NB4 (cell line): ENCODE measurements at regions not wholly inside any gene's neighbourhood (a gene's known extent, or its start where the extent isn't known, plus 50 kb on each side); places are given as distances from the start of the nearest gene placed in this dataset.

Source experiments
- DNase-seq: peaks from one replicate; pipeline ENCODE4 v3.0.0; 2010; ENCODE audit warnings: low read depth
- H3K4me3 ChIP-seq: one replicate; pipeline ENCODE4 v1.5.1; 2011; ENCODE audit warnings: mild to moderate bottlenecking, low read depth, low read length, moderate library complexity
- CTCF ChIP-seq: IDR thresholded peaks from one replicate; pipeline ENCODE4 v1.5.1; 2012; ENCODE audit warnings: low read depth, low read length
- MAX ChIP-seq: IDR thresholded peaks from 2 replicates; pipeline ENCODE4 v1.6.1; 2011; ENCODE audit warnings: low read depth, low read length
- MYC ChIP-seq: IDR thresholded peaks from 2 replicates; pipeline ENCODE4 v1.6.1; 2011; ENCODE audit warnings: low read depth, low read length
- POLR2A ChIP-seq: IDR thresholded peaks from 2 replicates; pipeline ENCODE4 v1.6.1; 2011; ENCODE audit warnings: mild to moderate bottlenecking; ENCODE audit not compliant: insufficient read length; ENCODE audit errors: extremely low read depth

DNA sequence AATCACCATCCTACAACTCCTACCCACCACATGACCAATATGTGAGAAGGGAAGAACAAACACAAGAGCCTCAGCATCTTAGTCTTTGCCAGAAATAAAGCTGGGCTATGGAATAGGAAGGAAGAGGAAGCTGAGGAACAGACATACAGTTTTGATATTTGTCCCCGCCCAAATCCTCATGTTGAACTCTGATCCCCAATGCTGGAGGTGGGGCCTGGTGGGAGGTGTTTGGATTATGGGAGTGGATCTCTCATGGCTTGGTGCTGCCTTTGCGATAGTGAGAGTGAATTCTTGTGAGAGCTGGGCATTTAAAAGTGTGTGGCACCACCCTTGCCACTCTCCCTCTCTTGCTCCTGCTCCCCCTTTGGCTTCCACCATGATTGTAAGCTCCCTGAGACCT, 52.4 kb upstream of the NLK start:
- no peak for DNase-seq
- no peak overlapping the region for H3K4me3 ChIP-seq
- TF ChIP-seq MAX: no peak
- TF ChIP-seq POLR2A: no peak
- TF ChIP-seq MYC: no peak
- TF ChIP-seq CTCF: no peak

GRCh38 chr17:27990979-27991378, 51.5 kb upstream of the NLK start:
- no peak for TF ChIP-seq MYC
- TF ChIP-seq MAX: no peak
- no peak for TF ChIP-seq POLR2A
- H3K4me3 ChIP-seq: no peak overlapping the region
- DNase-seq: no peak

GRCh38 chr17:27991462-27991993, 50.9 kb upstream of the NLK start:
- DNase-seq: no peak
- TF ChIP-seq MYC (no peak), MAX (no peak), POLR2A (no peak), CTCF (no peak)
- no peak overlapping the region for H3K4me3 ChIP-seq
